H1 (cell line): ENCODE measurements at regions not wholly inside any gene's neighbourhood (a gene's known extent, or its start where the extent isn't known, plus 50 kb on each side); places are given as distances from the start of the nearest gene placed in this dataset.

Experiments
- CHD1 ChIP-seq: IDR thresholded peaks from 2 replicates; pipeline ENCODE4 v1.6.1; 2012; ENCODE audit warnings: low read depth, low read length, improper control_type of control experiment
- EP300 ChIP-seq, 2 experiments: IDR thresholded peaks; 1 replicate in 1 of 2; 2 replicates in 1 of 2; pipeline ENCODE4 v1.6.1; 2011 to 2012; ENCODE audit warnings: low read depth in 2 of 2, low read length in 2 of 2, mild to moderate bottlenecking in 2 of 2, borderline replicate concordance in 1 of 2, inconsistent platforms in 1 of 2, moderate library complexity in 1 of 2
- EZH2 ChIP-seq: fragments of 200-600 bp; sonication (generic); IDR thresholded peaks from 2 replicates; pipeline ENCODE4 v1.7.1; 2012; ENCODE audit warnings: low read depth, mild to moderate bottlenecking, moderate library complexity, low read length, inconsistent platforms; ENCODE audit not compliant: severe bottlenecking
- GTF2F1 ChIP-seq: IDR thresholded peaks from 2 replicates; pipeline ENCODE4 v1.6.1; 2012; ENCODE audit warnings: low read depth, low read length, improper control_type of control experiment, borderline replicate concordance
- NRF1 ChIP-seq: IDR thresholded peaks from 2 replicates; pipeline ENCODE4 v1.6.1; 2011; ENCODE audit warnings: mild to moderate bottlenecking, low read depth, low read length, improper control_type of control experiment
- POLR2A ChIP-seq, 2 experiments: IDR thresholded peaks; 1 replicate in 1 of 2; 2 replicates in 1 of 2; pipeline ENCODE4 v1.6.1; 2011; ENCODE audit warnings: low read depth in 2 of 2, low read length in 2 of 2, mild to moderate bottlenecking in 2 of 2; ENCODE audit errors: control extremely low read depth in 1 of 2
- RBBP5 ChIP-seq: IDR thresholded peaks from 2 replicates; pipeline ENCODE4 v1.7.1; 2012; ENCODE audit warnings: low read depth, mild to moderate bottlenecking, inconsistent platforms, low read length, moderate library complexity, borderline replicate concordance
- SAP30 ChIP-seq: fragments of 300-600 bp; sonication (generic); IDR thresholded peaks from 2 replicates; pipeline ENCODE4 v1.7.1; 2012; ENCODE audit warnings: low read length, moderate library complexity, mild to moderate bottlenecking, inconsistent platforms; ENCODE audit not compliant: insufficient read depth, insufficient replicate concordance
- SP2 ChIP-seq: IDR thresholded peaks from 2 replicates; pipeline ENCODE4 v1.6.1; 2012; ENCODE audit warnings: mild to moderate bottlenecking, low read length, inconsistent platforms
- TAF1 ChIP-seq: IDR thresholded peaks from 2 replicates; pipeline ENCODE4 v1.6.1; 2011; ENCODE audit warnings: mild to moderate bottlenecking, low read depth, low read length
- TF ChIP-seq, protein P1 (sequence below): fragments of 300-600 bp; sonication (generic); IDR thresholded peaks from 2 replicates; pipeline ENCODE4 v1.7.1; 2012; ENCODE audit warnings: low read length, moderate library complexity, mild to moderate bottlenecking, inconsistent platforms; ENCODE audit not compliant: insufficient replicate concordance
- TF ChIP-seq, protein P2 (sequence below), 3 experiments: IDR thresholded peaks; 1 replicate in 2 of 3; 2 replicates in 1 of 3; pipeline versions ENCODE4 v1.5.1 to v1.6.1; 2011; ENCODE audit warnings: low read length in 3 of 3, mild to moderate bottlenecking in 3 of 3, inconsistent platforms in 2 of 3, low read depth in 1 of 3, moderate library complexity in 1 of 3; ENCODE audit not compliant: insufficient read depth in 1 of 3; ENCODE audit errors: control extremely low read depth in 1 of 3

DNA sequence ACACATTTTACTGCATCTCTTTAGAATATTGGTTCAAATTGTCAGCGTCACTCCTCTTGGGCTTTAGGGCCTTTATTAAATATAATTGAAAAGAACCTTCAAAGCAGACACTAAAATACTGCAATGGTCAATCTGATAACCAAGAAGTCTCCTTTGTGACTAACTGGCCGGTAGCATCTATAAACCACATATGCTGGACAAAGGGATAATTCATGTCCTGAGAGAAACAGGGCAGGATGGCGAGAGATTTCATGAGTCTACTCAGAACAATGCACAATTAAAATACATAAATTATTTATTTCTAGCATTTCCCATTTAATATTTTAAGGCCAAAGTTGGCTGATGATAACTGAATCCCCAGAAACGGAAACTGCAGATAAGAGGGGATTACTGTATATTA is 1083.4 kb upstream of the CDH18 start:
- TF ChIP-seq, protein P1, sequence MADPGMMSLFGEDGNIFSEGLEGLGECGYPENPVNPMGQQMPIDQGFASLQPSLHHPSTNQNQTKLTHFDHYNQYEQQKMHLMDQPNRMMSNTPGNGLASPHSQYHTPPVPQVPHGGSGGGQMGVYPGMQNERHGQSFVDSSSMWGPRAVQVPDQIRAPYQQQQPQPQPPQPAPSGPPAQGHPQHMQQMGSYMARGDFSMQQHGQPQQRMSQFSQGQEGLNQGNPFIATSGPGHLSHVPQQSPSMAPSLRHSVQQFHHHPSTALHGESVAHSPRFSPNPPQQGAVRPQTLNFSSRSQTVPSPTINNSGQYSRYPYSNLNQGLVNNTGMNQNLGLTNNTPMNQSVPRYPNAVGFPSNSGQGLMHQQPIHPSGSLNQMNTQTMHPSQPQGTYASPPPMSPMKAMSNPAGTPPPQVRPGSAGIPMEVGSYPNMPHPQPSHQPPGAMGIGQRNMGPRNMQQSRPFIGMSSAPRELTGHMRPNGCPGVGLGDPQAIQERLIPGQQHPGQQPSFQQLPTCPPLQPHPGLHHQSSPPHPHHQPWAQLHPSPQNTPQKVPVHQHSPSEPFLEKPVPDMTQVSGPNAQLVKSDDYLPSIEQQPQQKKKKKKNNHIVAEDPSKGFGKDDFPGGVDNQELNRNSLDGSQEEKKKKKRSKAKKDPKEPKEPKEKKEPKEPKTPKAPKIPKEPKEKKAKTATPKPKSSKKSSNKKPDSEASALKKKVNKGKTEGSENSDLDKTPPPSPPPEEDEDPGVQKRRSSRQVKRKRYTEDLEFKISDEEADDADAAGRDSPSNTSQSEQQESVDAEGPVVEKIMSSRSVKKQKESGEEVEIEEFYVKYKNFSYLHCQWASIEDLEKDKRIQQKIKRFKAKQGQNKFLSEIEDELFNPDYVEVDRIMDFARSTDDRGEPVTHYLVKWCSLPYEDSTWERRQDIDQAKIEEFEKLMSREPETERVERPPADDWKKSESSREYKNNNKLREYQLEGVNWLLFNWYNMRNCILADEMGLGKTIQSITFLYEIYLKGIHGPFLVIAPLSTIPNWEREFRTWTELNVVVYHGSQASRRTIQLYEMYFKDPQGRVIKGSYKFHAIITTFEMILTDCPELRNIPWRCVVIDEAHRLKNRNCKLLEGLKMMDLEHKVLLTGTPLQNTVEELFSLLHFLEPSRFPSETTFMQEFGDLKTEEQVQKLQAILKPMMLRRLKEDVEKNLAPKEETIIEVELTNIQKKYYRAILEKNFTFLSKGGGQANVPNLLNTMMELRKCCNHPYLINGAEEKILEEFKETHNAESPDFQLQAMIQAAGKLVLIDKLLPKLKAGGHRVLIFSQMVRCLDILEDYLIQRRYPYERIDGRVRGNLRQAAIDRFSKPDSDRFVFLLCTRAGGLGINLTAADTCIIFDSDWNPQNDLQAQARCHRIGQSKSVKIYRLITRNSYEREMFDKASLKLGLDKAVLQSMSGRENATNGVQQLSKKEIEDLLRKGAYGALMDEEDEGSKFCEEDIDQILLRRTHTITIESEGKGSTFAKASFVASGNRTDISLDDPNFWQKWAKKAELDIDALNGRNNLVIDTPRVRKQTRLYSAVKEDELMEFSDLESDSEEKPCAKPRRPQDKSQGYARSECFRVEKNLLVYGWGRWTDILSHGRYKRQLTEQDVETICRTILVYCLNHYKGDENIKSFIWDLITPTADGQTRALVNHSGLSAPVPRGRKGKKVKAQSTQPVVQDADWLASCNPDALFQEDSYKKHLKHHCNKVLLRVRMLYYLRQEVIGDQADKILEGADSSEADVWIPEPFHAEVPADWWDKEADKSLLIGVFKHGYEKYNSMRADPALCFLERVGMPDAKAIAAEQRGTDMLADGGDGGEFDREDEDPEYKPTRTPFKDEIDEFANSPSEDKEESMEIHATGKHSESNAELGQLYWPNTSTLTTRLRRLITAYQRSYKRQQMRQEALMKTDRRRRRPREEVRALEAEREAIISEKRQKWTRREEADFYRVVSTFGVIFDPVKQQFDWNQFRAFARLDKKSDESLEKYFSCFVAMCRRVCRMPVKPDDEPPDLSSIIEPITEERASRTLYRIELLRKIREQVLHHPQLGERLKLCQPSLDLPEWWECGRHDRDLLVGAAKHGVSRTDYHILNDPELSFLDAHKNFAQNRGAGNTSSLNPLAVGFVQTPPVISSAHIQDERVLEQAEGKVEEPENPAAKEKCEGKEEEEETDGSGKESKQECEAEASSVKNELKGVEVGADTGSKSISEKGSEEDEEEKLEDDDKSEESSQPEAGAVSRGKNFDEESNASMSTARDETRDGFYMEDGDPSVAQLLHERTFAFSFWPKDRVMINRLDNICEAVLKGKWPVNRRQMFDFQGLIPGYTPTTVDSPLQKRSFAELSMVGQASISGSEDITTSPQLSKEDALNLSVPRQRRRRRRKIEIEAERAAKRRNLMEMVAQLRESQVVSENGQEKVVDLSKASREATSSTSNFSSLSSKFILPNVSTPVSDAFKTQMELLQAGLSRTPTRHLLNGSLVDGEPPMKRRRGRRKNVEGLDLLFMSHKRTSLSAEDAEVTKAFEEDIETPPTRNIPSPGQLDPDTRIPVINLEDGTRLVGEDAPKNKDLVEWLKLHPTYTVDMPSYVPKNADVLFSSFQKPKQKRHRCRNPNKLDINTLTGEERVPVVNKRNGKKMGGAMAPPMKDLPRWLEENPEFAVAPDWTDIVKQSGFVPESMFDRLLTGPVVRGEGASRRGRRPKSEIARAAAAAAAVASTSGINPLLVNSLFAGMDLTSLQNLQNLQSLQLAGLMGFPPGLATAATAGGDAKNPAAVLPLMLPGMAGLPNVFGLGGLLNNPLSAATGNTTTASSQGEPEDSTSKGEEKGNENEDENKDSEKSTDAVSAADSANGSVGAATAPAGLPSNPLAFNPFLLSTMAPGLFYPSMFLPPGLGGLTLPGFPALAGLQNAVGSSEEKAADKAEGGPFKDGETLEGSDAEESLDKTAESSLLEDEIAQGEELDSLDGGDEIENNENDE: no peak
- TF ChIP-seq TAF1 (no peak), EZH2 (no peak), POLR2A (IDR thresholded peaks at IDR 0.05; ENCODE audit: control extremely low read depth in 1 of 2, low read depth in 2 of 2, low read length in 2 of 2) (no peak), SAP30 (no peak), RBBP5 (no peak), GTF2F1 (no peak), NRF1 (no peak), CHD1 (no peak), EP300 (IDR thresholded peaks at IDR 0.05; ENCODE audit: borderline replicate concordance in 1 of 2, low read depth in 2 of 2, low read length in 2 of 2) (no peak), SP2 (no peak)
- TF ChIP-seq, protein P2, sequence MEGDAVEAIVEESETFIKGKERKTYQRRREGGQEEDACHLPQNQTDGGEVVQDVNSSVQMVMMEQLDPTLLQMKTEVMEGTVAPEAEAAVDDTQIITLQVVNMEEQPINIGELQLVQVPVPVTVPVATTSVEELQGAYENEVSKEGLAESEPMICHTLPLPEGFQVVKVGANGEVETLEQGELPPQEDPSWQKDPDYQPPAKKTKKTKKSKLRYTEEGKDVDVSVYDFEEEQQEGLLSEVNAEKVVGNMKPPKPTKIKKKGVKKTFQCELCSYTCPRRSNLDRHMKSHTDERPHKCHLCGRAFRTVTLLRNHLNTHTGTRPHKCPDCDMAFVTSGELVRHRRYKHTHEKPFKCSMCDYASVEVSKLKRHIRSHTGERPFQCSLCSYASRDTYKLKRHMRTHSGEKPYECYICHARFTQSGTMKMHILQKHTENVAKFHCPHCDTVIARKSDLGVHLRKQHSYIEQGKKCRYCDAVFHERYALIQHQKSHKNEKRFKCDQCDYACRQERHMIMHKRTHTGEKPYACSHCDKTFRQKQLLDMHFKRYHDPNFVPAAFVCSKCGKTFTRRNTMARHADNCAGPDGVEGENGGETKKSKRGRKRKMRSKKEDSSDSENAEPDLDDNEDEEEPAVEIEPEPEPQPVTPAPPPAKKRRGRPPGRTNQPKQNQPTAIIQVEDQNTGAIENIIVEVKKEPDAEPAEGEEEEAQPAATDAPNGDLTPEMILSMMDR (IDR thresholded peaks at IDR 0.05; ENCODE audit: control extremely low read depth in 1 of 3, insufficient read depth in 1 of 3, low read depth in 1 of 3, low read length in 3 of 3): no peak
